Cardiac fibroblast (primary cell): ENCODE measurements at regions not wholly inside any gene's neighbourhood (a gene's known extent, or its start where the extent isn't known, plus 50 kb on each side); places are given as distances from the start of the nearest gene placed in this dataset.
A peak's percentile ranks its signal among the peaks of the same experiment; 100 is the strongest.

Experiments used
- DNase-seq, 2 donors: peaks; one replicate each; pipeline versions ENCODE4 v3.0.0 to v3.0.0-alpha.2; 2010; ENCODE audit warnings: low read depth in 2 of 2
- H3K4me3 ChIP-seq, 2 donors: replicated peaks in 1 of 2; 1 replicate in 1 of 2; 2 replicates in 1 of 2; pipeline ENCODE4 v1.5.1; 2011; ENCODE audit warnings: low read depth in 2 of 2, low read length in 2 of 2, mild to moderate bottlenecking in 2 of 2, moderate library complexity in 1 of 2
- CTCF ChIP-seq: IDR thresholded peaks from one replicate; pipeline ENCODE4 v1.5.1; 2011; ENCODE audit warnings: low read depth, mild to moderate bottlenecking, low read length, inconsistent platforms

GRCh38 chr5:88144219-88145001, 124.2 kb downstream of the TMEM161B start:
- no peak for TF ChIP-seq CTCF
- no peak for DNase-seq
- H3K4me3 ChIP-seq: no peak overlapping the region

DNA sequence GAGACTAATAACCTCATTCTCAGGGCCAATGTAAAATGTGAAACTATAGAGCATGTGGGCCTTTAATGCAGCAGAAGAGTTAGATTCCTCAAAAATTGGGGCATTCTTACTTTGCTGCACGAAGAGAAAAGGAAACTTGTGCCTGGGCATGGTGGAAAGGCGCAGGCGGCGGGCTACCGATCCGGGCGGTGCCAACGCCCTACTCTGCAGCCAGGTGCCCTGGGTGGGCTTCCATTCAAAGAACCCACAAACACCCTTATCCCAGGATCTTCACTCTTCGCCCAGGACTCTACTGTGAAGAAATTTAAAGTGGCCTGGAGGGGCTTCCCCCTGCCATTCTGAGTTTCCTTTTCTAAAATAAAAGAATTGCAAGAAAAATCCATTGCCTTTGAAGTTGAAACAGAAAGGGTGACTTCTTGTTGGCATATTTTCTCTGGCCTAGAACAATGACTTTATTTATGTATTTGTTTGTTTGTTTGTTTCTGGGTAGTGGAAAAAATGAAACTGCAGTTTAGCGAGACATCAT, 124.9 kb downstream of the TMEM161B start:
- no peak overlapping the region for H3K4me3 ChIP-seq
- no peak for TF ChIP-seq CTCF
- no peak for DNase-seq

DNA sequence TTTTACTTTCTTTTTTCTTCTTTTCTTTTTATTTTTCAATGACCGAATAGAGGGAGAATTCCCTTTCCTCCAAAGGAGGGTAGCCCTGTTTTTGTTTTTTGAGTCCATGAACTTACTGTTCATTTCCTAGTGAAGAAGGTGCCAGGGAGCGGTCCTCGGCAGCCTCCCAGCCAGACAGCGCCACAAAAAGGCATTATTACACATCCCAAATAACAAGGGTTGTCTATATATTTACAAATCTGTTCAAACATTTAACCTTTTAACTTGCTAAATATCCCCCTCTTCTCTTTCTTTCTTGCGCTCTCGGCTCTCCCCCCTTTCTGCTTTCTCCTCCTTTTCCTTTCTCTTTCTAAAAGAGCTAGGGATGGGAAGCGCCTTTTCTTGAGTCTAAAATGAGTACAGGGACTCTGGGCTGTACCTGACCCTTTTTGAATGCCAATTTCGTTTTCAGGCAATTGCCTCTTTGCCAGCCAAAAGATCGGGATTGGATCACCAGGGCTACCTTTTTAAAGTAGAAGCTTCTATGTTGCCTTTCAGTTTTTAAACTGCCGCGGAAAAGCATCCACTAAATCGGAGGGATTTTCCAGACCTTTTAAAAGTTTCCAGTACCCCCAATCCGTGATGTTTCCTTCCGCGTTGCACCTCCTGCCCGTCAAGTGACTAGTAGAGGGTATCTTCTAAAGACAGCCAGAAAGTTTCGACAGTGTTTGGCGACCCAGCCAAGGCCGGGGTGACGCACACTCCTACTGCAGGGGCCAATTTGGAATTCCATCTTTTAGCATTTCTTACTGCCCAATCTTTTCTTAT, 125.6 kb downstream of the TMEM161B start:
- DNase-seq: peak in 1 of 2 donors; percentile 31
- peak overlapping the region; percentile 21 to 23 for H3K4me3 ChIP-seq
- no peak for TF ChIP-seq CTCF

- H3K4me3 ChIP-seq: peak overlapping the region in 1 of 2 donors; percentile 34
- TF ChIP-seq CTCF: no peak
- peak in 1 of 2 donors; percentile 11 for DNase-seq
Observed at GRCh38 chr5:88142636-88142885, 126.1 kb downstream of the TMEM161B start.

DNA sequence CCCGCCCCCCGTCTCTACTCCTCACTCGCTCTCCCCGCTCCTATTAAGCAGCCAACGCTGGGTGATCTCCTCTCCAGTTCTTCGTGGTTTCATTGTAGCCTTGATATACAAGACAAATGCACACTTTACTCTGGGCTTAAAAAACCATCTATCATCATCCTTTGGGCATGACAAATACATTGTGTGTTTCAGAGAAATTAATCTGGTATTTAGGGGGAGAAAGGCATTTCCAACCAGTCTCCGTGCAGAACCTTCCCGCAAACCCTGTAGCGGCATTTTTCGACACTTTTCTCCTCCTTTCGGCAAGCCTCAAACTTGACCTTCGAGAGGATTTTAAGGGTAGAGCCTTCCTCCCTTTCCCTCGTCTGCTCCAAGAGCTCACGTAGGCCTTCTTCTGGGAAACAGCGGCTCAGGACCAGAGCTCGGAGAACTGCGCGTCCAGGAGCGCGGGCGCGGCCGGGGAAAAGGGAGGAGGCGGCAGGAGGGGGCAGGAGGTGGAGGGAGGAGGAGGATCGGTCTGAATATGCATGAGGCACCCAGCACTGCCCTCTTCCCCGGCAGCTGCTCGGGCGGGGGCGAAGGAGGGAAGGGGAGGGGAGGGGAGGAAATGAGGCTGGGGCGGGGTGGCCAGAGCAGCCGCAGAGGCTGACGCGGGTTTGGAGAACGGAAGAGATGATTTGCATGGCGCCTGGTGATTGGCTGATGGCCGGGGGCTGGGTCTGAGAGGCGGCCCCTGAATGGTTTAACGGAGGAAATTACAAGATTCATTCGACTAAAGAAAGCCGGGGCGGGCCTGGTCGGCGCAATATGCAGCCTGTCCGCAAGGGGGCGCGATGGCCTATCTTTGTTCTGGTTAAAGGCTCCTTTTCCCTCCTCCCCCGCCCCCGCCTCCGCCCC, 127.5 kb downstream of the TMEM161B start:
- peak overlapping the region; percentile 41 to 58 for H3K4me3 ChIP-seq
- peak; percentile 61 for TF ChIP-seq CTCF
- peak; percentile 96 for DNase-seq

DNA sequence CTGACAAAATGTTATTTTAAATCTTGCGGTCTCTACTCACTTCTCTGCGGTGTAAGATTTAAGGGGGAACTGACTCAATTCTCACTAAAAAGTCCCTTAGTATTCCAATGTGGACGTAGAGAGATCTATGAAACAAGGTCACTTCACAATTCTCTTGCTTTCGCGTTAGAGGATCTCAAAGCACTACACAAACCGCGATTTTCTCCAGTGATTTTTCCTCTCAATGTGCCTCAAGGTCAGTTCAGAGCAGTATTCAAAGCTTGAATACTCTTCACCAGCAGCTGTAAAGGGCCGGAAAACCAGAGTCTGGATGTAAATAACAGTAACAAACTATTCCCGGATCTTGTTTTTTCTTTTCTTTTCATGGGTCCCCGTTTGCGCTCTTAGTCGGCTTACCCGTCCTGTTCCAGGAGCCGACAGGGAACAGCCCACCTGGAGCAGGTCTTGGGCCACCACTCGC, 128.2 kb downstream of the TMEM161B start:
- peak overlapping the region; percentile 41 to 58 for H3K4me3 ChIP-seq
- no peak for DNase-seq
- TF ChIP-seq CTCF: no peak
